HUDEP-2 (cell line): ENCODE measurements at regions not wholly inside any gene's neighbourhood (a gene's known extent, or its start where the extent isn't known, plus 50 kb on each side); places are given as distances from the start of the nearest gene placed in this dataset.

Experiments used
- DNase-seq, 76 experiments: peaks; one replicate each; lab custom pipeline; 2025; ENCODE audit not compliant: unreplicated experiment in 76 of 76; lab: John Stamatoyannopoulos, UW

- no peak for DNase-seq
These were observed 1036.5 kb upstream of the CNTNAP5 start for GRCh38 chr2:122988395-122989221.

GRCh38 chr2:122993592-122993991 is 1031.5 kb upstream of the CNTNAP5 start:
- no peak for DNase-seq

GRCh38 chr2:122999258-122999657 is 1025.8 kb upstream of the CNTNAP5 start:
- DNase-seq = no peak

- DNase-seq = no peak
These were observed 1025.3 kb upstream of the CNTNAP5 start for GRCh38 chr2:122999821-123000220.

GRCh38 chr2:123002660-123003248 is 1022.3 kb upstream of the CNTNAP5 start:
- no peak for DNase-seq

- DNase-seq = no peak
These were observed 1009.9 kb upstream of the CNTNAP5 start for GRCh38 chr2:123015186-123015585.

GRCh38 chr2:123035541-123035940 is 989.5 kb upstream of the CNTNAP5 start:
- DNase-seq = peak in 3 of 76 experiments; percentile 0 to 24 (median 2)

- DNase-seq = no peak
These were observed 988.8 kb upstream of the CNTNAP5 start for GRCh38 chr2:123036300-123036699.

- DNase-seq = no peak
These were observed 984.6 kb upstream of the CNTNAP5 start for GRCh38 chr2:123040506-123040905.

- no peak for DNase-seq
These were observed 981.6 kb upstream of the CNTNAP5 start for GRCh38 chr2:123043458-123043857.

- no peak for DNase-seq
These were observed 979.4 kb upstream of the CNTNAP5 start for GRCh38 chr2:123045713-123046112.

GRCh38 chr2:123047186-123047585 is 977.9 kb upstream of the CNTNAP5 start:
- no peak for DNase-seq

- DNase-seq = no peak
These were observed 974.0 kb upstream of the CNTNAP5 start for GRCh38 chr2:123051136-123051535.

GRCh38 chr2:123061534-123061933 is 963.6 kb upstream of the CNTNAP5 start:
- DNase-seq = no peak

GRCh38 chr2:123073371-123073770 is 951.7 kb upstream of the CNTNAP5 start:
- no peak for DNase-seq

GRCh38 chr2:123073956-123074355 is 951.1 kb upstream of the CNTNAP5 start:
- no peak for DNase-seq

- no peak for DNase-seq
These were observed 948.0 kb upstream of the CNTNAP5 start for GRCh38 chr2:123077101-123077500.

GRCh38 chr2:123080331-123080730 is 944.8 kb upstream of the CNTNAP5 start:
- no peak for DNase-seq

GRCh38 chr2:123085484-123085883 is 939.6 kb upstream of the CNTNAP5 start:
- no peak for DNase-seq

- DNase-seq = no peak
These were observed 938.3 kb upstream of the CNTNAP5 start for GRCh38 chr2:123086613-123087385.

GRCh38 chr2:123091471-123091870 is 933.6 kb upstream of the CNTNAP5 start:
- no peak for DNase-seq

GRCh38 chr2:123093199-123093598 is 931.9 kb upstream of the CNTNAP5 start:
- no peak for DNase-seq
